WTC11 (cell line): ENCODE measurements at regions not wholly inside any gene's neighbourhood (a gene's known extent, or its start where the extent isn't known, plus 50 kb on each side); places are given as distances from the start of the nearest gene placed in this dataset.

Experiments used
- ATAC-seq: fragments of 200-7000 bp; cut with Tn5 transposase; 2 replicates; pipeline ENCODE4 v1.10.0; 2021; ENCODE audit warnings: mild to moderate bottlenecking, moderate library complexity
- CTCF ChIA-PET: fragments of 300-600 bp; sonication (Branson Sonifier 250); formaldehyde crosslinking; loops from one replicate; lab custom pipeline; 2021; ENCODE audit warnings: antibody characterized with exemption; lab: Charles Lee
- POLR2A ChIA-PET: fragments of 350-600 bp; sonication (Branson Sonifier 250); formaldehyde crosslinking; loops from one replicate; lab custom pipeline; 2021; ENCODE audit warnings: antibody characterized with exemption; lab: Charles Lee
- DNase-seq: peaks from one replicate; pipeline ENCODE4 v3.0.0; 2021; ENCODE audit warnings: low spot score
- H3K27ac Mint-ChIP-seq: 2 replicates; pipeline ENCODE4 v1.8.0; 2021; ENCODE audit warnings: mixed read lengths
- H3K27me3 Mint-ChIP-seq: 2 replicates; pipeline ENCODE4 v1.8.0; 2021; ENCODE audit warnings: low read depth, mild to moderate bottlenecking, moderate library complexity, mixed read lengths
- H3K36me3 Mint-ChIP-seq: 2 replicates; pipeline ENCODE4 v1.8.0; 2021; ENCODE audit warnings: mixed read lengths
- H3K4me1 Mint-ChIP-seq: 2 replicates; pipeline ENCODE4 v1.8.0; 2022; ENCODE audit warnings: mixed read lengths
- H3K4me3 Mint-ChIP-seq: 2 replicates; pipeline ENCODE4 v1.8.0; 2021; ENCODE audit warnings: mild to moderate bottlenecking, moderate library complexity, mixed read lengths
- H3K9me3 Mint-ChIP-seq: 2 replicates; pipeline ENCODE4 v1.8.0; 2021; ENCODE audit warnings: mixed read lengths
- CREB1 ChIP-seq: sonication (generic); formaldehyde crosslinking; IDR thresholded peaks from 2 replicates; pipeline ENCODE4 v1.8.0; 2023; ENCODE audit warnings: mild to moderate bottlenecking, missing genetic modification reagents
- EMX1 ChIP-seq: fragments of 250-450 bp; sonication (Bioruptor Pico); IDR thresholded peaks from 2 replicates; pipeline ENCODE4 v1.8.0; 2021; ENCODE audit warnings: mild to moderate bottlenecking
- ESRRA ChIP-seq: sonication (generic); formaldehyde crosslinking; IDR thresholded peaks from 2 replicates; pipeline ENCODE4 v1.8.1; 2022; ENCODE audit warnings: mild to moderate bottlenecking, missing genetic modification reagents, borderline replicate concordance
- JAZF1 ChIP-seq: fragments of 250-450 bp; sonication (Bioruptor Pico); IDR thresholded peaks from 2 replicates; pipeline ENCODE4 v1.9.0; 2021; ENCODE audit warnings: moderate library complexity, mild to moderate bottlenecking, inconsistent platforms
- JUN ChIP-seq: sonication (generic); formaldehyde crosslinking; IDR thresholded peaks from 2 replicates; pipeline ENCODE4 v1.8.0; 2023; ENCODE audit warnings: mild to moderate bottlenecking, missing genetic modification reagents
- MXD4 ChIP-seq: fragments of 250-450 bp; sonication (Bioruptor Pico); IDR thresholded peaks from 2 replicates; pipeline ENCODE4 v1.8.0; 2021; ENCODE audit warnings: mild to moderate bottlenecking, moderate library complexity, borderline replicate concordance
- MYBL2 ChIP-seq: sonication (generic); formaldehyde crosslinking; IDR thresholded peaks from 2 replicates; pipeline ENCODE4 v1.8.1; 2023; ENCODE audit warnings: mild to moderate bottlenecking, moderate library complexity, missing genetic modification reagents
- NFATC4 ChIP-seq: fragments of 250-450 bp; sonication (Bioruptor Pico); IDR thresholded peaks from 2 replicates; pipeline ENCODE4 v1.9.0; 2021; ENCODE audit warnings: mild to moderate bottlenecking
- NR3C1 ChIP-seq: sonication (generic); formaldehyde crosslinking; conservative IDR thresholded peaks from 2 replicates; pipeline ENCODE4 v1.8.1; 2023; ENCODE audit warnings: low read depth, mild to moderate bottlenecking, missing genetic modification reagents
- OVOL2 ChIP-seq: fragments of 250-450 bp; sonication (Bioruptor Pico); IDR thresholded peaks from 2 replicates; pipeline ENCODE4 v1.9.0; 2021; ENCODE audit warnings: mild to moderate bottlenecking, borderline replicate concordance
- TP53 ChIP-seq: sonication (generic); formaldehyde crosslinking; IDR thresholded peaks from 2 replicates; pipeline ENCODE4 v1.8.1; 2023; ENCODE audit warnings: mild to moderate bottlenecking, missing genetic modification reagents
- ZNF121 ChIP-seq: sonication (generic); formaldehyde crosslinking; IDR thresholded peaks from 2 replicates; pipeline ENCODE4 v1.8.0; 2023; ENCODE audit warnings: missing genetic modification reagents
- ZNF423 ChIP-seq: fragments of 250-450 bp; sonication (Bioruptor Pico); IDR thresholded peaks from 2 replicates; pipeline ENCODE4 v2.1.2; 2022; ENCODE audit warnings: mild to moderate bottlenecking, moderate library complexity
- TF ChIP-seq, protein P1 (sequence below): fragments of 200-600 bp; IDR thresholded peaks from 2 replicates; pipeline ENCODE4 v1.8.0; 2022; ENCODE audit warnings: antibody characterized with exemption
- TF ChIP-seq, protein P2 (sequence below): sonication (generic); formaldehyde crosslinking; IDR thresholded peaks from 2 replicates; pipeline ENCODE4 v1.8.1; 2023; ENCODE audit warnings: mild to moderate bottlenecking, missing genetic modification reagents, moderate library complexity
- TF ChIP-seq, protein P3 (sequence below): sonication (generic); formaldehyde crosslinking; IDR thresholded peaks from 2 replicates; pipeline ENCODE4 v1.8.0; 2022; ENCODE audit warnings: mild to moderate bottlenecking, missing genetic modification reagents
- TF ChIP-seq, protein P4 (sequence below): sonication (generic); formaldehyde crosslinking; IDR thresholded peaks from 2 replicates; pipeline ENCODE4 v1.8.0; 2022; ENCODE audit warnings: mild to moderate bottlenecking, missing genetic modification reagents
- TF ChIP-seq, protein P5 (sequence below): sonication (generic); formaldehyde crosslinking; IDR thresholded peaks from 2 replicates; pipeline ENCODE4 v1.8.1; 2023; ENCODE audit warnings: mild to moderate bottlenecking, missing genetic modification reagents, borderline replicate concordance
- TF ChIP-seq, protein P6 (sequence below): sonication (generic); formaldehyde crosslinking; IDR thresholded peaks from 2 replicates; pipeline ENCODE4 v1.8.1; 2023; ENCODE audit warnings: mild to moderate bottlenecking, moderate library complexity, missing genetic modification reagents

DNA sequence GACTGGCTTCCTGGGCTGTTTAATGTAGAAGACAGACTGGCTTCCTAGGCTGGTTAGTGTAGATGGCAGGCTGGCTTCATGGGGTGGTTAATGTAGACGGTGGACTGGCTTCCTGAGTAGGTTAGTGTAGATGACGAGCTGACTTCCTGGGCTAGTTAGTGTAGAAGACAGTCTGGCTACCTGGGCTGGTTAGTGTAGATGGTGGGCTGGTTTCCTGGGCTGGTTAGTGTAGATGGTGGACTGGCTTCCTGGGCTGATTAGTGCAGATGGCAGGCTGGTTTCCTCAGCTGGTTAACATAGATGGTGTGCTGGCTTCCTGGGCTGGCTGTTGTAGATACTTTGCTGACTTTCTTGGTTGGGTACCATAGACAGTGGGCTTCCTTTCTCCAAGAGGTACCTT lies 122.9 kb upstream of the PPP2R2D start:
- H3K36me3 Mint-ChIP-seq = peaks cover 57% of the 10 kb centered on the region

DNA sequence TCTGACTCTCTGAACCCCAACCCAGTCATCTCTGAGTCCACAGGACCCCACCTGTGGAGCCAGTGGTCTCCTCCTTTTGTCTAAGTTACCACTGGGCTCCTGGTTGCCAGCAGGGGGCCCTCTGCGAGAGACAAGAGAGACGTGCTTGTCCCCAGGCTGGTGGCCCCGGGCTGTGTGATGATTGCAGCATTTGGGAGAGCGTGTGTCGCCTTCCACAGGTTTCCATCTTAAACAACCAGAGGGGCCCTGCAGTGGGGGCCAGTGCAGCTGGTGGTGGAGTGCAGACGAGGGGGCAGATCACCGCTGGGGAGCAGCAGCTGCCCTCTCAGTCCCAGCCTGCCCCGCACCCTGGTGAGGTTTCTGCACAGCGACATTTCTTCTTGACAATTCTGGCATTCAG lies 122.4 kb upstream of the PPP2R2D start:
- ATAC-seq (no peak), DNase-seq (no peak)
- Mint-ChIP-seq H3K27me3 (peaks cover 12% of the 10 kb centered on the region), H3K4me3 (no peak overlapping the region), H3K36me3 (peaks cover 61% of the 10 kb centered on the region), H3K9me3 (peaks cover 77% of the 10 kb centered on the region), H3K4me1 (no peaks in the 10 kb centered on the region), H3K27ac (no peak overlapping the region)
- ChIA-PET POLR2A (no interaction called here), CTCF (no interaction called here)
- no peak for TF ChIP-seq ZNF423 (CRISPR knock-in tag)
- TF ChIP-seq JAZF1 = no peak
- TF ChIP-seq, protein P1, sequence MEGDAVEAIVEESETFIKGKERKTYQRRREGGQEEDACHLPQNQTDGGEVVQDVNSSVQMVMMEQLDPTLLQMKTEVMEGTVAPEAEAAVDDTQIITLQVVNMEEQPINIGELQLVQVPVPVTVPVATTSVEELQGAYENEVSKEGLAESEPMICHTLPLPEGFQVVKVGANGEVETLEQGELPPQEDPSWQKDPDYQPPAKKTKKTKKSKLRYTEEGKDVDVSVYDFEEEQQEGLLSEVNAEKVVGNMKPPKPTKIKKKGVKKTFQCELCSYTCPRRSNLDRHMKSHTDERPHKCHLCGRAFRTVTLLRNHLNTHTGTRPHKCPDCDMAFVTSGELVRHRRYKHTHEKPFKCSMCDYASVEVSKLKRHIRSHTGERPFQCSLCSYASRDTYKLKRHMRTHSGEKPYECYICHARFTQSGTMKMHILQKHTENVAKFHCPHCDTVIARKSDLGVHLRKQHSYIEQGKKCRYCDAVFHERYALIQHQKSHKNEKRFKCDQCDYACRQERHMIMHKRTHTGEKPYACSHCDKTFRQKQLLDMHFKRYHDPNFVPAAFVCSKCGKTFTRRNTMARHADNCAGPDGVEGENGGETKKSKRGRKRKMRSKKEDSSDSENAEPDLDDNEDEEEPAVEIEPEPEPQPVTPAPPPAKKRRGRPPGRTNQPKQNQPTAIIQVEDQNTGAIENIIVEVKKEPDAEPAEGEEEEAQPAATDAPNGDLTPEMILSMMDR = no peak
- TF ChIP-seq TP53 (CRISPR knock-in tag) = no peak
- TF ChIP-seq MYBL2 (CRISPR knock-in tag) = no peak
- TF ChIP-seq, protein P2, sequence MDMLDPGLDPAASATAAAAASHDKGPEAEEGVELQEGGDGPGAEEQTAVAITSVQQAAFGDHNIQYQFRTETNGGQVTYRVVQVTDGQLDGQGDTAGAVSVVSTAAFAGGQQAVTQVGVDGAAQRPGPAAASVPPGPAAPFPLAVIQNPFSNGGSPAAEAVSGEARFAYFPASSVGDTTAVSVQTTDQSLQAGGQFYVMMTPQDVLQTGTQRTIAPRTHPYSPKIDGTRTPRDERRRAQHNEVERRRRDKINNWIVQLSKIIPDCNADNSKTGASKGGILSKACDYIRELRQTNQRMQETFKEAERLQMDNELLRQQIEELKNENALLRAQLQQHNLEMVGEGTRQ (CRISPR knock-in tag) = no peak
- no peak for TF ChIP-seq MXD4
- TF ChIP-seq JUN (CRISPR knock-in tag) = no peak
- TF ChIP-seq CREB1 = no peak
- TF ChIP-seq NFATC4 (CRISPR knock-in tag) = no peak
- TF ChIP-seq EMX1 (CRISPR knock-in tag) = no peak
- TF ChIP-seq, protein P3, sequence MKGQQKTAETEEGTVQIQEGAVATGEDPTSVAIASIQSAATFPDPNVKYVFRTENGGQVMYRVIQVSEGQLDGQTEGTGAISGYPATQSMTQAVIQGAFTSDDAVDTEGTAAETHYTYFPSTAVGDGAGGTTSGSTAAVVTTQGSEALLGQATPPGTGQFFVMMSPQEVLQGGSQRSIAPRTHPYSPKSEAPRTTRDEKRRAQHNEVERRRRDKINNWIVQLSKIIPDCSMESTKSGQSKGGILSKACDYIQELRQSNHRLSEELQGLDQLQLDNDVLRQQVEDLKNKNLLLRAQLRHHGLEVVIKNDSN (CRISPR knock-in tag) = no peak
- TF ChIP-seq, protein P4, sequence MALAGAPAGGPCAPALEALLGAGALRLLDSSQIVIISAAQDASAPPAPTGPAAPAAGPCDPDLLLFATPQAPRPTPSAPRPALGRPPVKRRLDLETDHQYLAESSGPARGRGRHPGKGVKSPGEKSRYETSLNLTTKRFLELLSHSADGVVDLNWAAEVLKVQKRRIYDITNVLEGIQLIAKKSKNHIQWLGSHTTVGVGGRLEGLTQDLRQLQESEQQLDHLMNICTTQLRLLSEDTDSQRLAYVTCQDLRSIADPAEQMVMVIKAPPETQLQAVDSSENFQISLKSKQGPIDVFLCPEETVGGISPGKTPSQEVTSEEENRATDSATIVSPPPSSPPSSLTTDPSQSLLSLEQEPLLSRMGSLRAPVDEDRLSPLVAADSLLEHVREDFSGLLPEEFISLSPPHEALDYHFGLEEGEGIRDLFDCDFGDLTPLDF (CRISPR knock-in tag) = no peak
- no peak for TF ChIP-seq NR3C1 (CRISPR knock-in tag)
- TF ChIP-seq, protein P5, sequence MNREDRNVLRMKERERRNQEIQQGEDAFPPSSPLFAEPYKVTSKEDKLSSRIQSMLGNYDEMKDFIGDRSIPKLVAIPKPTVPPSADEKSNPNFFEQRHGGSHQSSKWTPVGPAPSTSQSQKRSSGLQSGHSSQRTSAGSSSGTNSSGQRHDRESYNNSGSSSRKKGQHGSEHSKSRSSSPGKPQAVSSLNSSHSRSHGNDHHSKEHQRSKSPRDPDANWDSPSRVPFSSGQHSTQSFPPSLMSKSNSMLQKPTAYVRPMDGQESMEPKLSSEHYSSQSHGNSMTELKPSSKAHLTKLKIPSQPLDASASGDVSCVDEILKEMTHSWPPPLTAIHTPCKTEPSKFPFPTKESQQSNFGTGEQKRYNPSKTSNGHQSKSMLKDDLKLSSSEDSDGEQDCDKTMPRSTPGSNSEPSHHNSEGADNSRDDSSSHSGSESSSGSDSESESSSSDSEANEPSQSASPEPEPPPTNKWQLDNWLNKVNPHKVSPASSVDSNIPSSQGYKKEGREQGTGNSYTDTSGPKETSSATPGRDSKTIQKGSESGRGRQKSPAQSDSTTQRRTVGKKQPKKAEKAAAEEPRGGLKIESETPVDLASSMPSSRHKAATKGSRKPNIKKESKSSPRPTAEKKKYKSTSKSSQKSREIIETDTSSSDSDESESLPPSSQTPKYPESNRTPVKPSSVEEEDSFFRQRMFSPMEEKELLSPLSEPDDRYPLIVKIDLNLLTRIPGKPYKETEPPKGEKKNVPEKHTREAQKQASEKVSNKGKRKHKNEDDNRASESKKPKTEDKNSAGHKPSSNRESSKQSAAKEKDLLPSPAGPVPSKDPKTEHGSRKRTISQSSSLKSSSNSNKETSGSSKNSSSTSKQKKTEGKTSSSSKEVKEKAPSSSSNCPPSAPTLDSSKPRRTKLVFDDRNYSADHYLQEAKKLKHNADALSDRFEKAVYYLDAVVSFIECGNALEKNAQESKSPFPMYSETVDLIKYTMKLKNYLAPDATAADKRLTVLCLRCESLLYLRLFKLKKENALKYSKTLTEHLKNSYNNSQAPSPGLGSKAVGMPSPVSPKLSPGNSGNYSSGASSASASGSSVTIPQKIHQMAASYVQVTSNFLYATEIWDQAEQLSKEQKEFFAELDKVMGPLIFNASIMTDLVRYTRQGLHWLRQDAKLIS (CRISPR knock-in tag) = no peak

More for the DNA sequence above, 122.9 kb upstream of the PPP2R2D start:
- no peak overlapping the region for H3K27ac Mint-ChIP-seq
- TF ChIP-seq ESRRA (CRISPR knock-in tag) (no peak), ZNF121 (CRISPR knock-in tag) (no peak), OVOL2 (CRISPR knock-in tag) (no peak)
- TF ChIP-seq, protein P6, sequence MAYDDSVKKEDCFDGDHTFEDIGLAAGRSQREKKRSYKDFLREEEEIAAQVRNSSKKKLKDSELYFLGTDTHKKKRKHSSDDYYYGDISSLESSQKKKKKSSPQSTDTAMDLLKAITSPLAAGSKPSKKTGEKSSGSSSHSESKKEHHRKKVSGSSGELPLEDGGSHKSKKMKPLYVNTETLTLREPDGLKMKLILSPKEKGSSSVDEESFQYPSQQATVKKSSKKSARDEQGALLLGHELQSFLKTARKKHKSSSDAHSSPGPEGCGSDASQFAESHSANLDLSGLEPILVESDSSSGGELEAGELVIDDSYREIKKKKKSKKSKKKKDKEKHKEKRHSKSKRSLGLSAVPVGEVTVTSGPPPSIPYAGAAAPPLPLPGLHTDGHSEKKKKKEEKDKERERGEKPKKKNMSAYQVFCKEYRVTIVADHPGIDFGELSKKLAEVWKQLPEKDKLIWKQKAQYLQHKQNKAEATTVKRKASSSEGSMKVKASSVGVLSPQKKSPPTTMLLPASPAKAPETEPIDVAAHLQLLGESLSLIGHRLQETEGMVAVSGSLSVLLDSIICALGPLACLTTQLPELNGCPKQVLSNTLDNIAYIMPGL (CRISPR knock-in tag) = no peak
- peaks cover 72% of the 10 kb centered on the region for H3K9me3 Mint-ChIP-seq
- H3K27me3 Mint-ChIP-seq = peaks cover 12% of the 10 kb centered on the region
- peaks cover 1% of the 10 kb centered on the region; the same call in 1 of the 2 replicates for H3K4me1 Mint-ChIP-seq
- DNase-seq (no peak), ATAC-seq (no peak)
- ChIA-PET POLR2A (no interaction called here), CTCF (no interaction called here)
- no peak overlapping the region for H3K4me3 Mint-ChIP-seq
